ENCODE measurements at regions not wholly inside any gene's neighbourhood (a gene's known extent, or its start where the extent isn't known, plus 50 kb on each side); places are given as distances from the start of the nearest gene placed in this dataset.

- no peak for TF ChIP-seq CTCF (IDR thresholded peaks at IDR 0.05; ENCODE audit: insufficient read depth, missing control alignments)
- FAIRE-seq (no peak), DNase-seq (ENCODE audit: insufficient read length, low spot score) (no peak)
Measured at GRCh38 chr4:187283201-187283955, 559.7 kb upstream of the FAT1 start.

DNA sequence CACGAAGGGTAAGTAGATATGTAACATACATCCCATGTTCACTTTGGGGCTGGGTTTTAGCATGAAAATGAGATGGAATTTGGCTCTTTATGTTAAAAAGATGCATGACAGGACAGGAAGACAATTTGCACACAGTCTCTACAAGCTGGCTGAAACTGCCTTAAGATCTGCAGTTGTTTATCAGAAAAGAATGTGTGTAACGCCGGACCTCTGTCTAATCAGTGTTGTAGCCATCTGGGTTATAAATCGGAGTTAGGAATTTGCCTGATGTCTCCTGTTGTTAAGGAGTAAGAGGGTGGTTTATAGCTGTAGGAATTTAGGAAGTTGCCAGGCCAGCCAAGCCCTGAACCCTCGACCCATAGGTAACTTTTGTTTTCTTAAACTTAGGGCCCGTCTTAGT, 562.9 kb upstream of the FAT1 start:
- FAIRE-seq = no peak
- TF ChIP-seq CTCF (IDR thresholded peaks at IDR 0.05; ENCODE audit: insufficient read depth, missing control alignments) = no peak
- DNase-seq (ENCODE audit: insufficient read length, low spot score) = no peak

- FAIRE-seq = no peak
- TF ChIP-seq CTCF (IDR thresholded peaks at IDR 0.05; ENCODE audit: insufficient read depth, missing control alignments) = no peak
- DNase-seq (ENCODE audit: insufficient read length, low spot score) = no peak
Measured at GRCh38 chr4:187289371-187289770, 565.7 kb upstream of the FAT1 start.

- no peak for TF ChIP-seq CTCF (IDR thresholded peaks at IDR 0.05; ENCODE audit: insufficient read depth, missing control alignments)
- DNase-seq (ENCODE audit: insufficient read length, low spot score) (no peak), FAIRE-seq (no peak)
Measured at GRCh38 chr4:187294861-187295260, 571.2 kb upstream of the FAT1 start.

- TF ChIP-seq CTCF (IDR thresholded peaks at IDR 0.05; ENCODE audit: insufficient read depth, missing control alignments) = no peak
- no peak for FAIRE-seq
- no peak for DNase-seq (ENCODE audit: insufficient read length, low spot score)
Measured at GRCh38 chr4:187301923-187302322, 578.3 kb upstream of the FAT1 start.

DNA sequence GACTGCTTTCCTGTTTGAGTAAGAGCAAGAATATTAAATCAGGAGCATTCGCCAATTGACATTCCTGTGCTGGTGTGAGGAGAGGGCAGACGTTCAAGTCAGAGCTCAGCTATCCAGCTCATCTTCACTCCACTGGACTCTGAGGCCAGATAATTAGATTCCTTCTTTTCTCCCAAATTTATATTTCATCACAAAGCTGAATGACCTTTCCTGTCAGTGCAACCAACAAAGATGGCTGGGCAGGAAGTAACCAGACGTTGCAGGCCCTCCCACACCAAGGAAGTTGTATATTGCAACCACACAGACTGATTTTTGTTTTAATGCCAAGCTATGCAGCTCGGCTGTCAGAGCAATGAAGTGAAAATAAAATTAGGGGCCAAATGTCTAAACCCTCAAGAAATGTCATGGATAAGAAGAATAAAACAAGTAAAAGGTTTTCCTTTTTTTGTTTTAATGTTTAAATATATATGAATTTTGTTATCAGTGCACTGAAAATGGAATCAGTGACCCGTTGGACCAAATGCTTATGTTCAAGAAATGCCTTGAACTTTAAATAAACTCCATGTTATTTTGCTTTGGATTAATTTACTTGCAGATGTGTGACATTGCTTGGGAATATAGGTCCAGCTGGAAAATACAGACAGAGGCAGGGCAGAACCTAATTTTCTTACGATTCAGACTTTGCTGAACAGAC, 578.9 kb upstream of the FAT1 start:
- DNase-seq (ENCODE audit: insufficient read length, low spot score) (no peak), FAIRE-seq (no peak)

More for the DNA sequence above, 578.9 kb upstream of the FAT1 start:
- no peak for TF ChIP-seq CTCF (IDR thresholded peaks at IDR 0.05; ENCODE audit: insufficient read depth, missing control alignments)
